GM10266 (cell line): ENCODE measurements at regions not wholly inside any gene's neighbourhood (a gene's known extent, or its start where the extent isn't known, plus 50 kb on each side); places are given as distances from the start of the nearest gene placed in this dataset.
"Not testable (repeated sequence)": the region's sequence is repeated elsewhere in the genome, so short reads cannot be mapped to it uniquely, and the experiment has no call there.

Source experiments
- DNase-seq: peaks from one replicate; pipeline ENCODE4 v3.0.0; 2012; ENCODE audit errors: extremely low spot score
- TF ChIP-seq, protein P1 (sequence below): IDR thresholded peaks from 2 replicates; pipeline ENCODE4 v1.5.1; 2012; ENCODE audit warnings: mild to moderate bottlenecking, low read depth; ENCODE audit not compliant: control insufficient read depth, insufficient read depth; ENCODE audit errors: missing control alignments

DNA sequence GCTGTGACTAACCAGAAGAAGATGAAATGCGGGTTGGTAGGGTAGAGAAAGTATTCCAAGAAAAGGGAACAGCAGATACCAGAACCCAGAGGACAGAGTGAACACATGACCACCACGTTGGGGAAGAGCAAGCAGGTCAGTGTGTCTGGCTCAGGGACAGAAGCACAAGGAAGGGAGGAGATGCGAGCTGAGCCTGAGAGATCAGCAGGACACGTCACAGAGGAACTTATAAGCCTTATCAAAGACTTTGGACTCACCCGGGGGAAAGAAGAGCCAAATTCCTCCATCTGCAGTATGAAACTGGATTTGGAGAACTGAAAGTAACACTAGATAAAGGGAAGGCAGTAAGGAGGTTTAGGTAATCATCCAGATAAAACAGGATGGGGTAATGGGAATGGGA lies 232.1 kb upstream of the NPVF start:
- TF ChIP-seq, protein P1, sequence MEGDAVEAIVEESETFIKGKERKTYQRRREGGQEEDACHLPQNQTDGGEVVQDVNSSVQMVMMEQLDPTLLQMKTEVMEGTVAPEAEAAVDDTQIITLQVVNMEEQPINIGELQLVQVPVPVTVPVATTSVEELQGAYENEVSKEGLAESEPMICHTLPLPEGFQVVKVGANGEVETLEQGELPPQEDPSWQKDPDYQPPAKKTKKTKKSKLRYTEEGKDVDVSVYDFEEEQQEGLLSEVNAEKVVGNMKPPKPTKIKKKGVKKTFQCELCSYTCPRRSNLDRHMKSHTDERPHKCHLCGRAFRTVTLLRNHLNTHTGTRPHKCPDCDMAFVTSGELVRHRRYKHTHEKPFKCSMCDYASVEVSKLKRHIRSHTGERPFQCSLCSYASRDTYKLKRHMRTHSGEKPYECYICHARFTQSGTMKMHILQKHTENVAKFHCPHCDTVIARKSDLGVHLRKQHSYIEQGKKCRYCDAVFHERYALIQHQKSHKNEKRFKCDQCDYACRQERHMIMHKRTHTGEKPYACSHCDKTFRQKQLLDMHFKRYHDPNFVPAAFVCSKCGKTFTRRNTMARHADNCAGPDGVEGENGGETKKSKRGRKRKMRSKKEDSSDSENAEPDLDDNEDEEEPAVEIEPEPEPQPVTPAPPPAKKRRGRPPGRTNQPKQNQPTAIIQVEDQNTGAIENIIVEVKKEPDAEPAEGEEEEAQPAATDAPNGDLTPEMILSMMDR = no peak
- no peak for DNase-seq

DNA sequence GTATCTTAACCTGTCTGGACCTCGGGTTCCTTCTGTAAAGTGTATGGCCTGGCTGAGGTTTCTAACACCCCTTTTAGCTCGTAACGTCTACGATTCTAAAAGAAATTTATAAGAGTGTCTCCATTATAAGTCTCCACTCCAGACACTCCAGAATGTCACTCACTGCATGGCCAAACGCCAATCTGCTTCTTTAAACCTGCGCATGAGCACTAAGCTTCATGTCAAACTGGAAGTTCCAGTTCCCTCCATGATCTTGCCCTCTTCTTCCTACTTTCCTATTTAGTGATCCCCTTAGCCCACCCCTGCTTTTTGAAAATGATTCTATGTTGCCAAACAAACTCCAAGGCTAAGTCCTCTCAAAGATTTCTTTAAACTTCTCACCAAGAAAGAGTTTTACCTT lies 241.4 kb upstream of the NPVF start:
- TF ChIP-seq, protein P1 = no peak
- no peak for DNase-seq

DNA sequence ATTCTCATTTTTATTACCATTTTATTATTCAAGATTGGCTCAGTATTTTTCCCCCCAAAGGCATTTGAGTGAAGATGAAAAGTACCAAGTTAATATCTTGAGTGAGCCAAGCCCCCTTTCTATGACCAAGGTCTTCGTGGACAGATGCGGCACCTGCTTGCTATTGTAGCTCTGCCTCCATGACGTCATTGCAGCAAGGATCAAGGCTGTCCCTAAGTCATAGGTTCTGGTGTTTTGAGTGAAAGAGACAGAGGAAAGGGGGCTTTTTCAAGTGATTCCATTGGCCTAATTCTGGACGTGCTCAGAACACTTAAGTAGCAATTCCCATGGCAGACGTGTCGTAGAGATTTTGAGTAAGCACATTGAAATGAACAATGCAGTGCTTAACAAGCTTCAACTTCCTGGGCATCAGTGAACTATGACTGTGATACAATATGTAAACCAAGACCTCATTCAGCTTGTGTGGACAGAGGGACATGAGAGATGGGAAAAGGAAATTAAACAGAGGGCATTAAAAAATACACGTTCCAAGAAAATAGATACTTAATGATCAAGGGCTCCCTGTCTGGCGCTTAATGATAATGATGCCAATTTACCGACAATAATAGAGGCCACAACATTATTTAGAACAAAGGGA lies 248.7 kb upstream of the NPVF start:
- TF ChIP-seq, protein P1 = no peak
- DNase-seq = no peak

DNA sequence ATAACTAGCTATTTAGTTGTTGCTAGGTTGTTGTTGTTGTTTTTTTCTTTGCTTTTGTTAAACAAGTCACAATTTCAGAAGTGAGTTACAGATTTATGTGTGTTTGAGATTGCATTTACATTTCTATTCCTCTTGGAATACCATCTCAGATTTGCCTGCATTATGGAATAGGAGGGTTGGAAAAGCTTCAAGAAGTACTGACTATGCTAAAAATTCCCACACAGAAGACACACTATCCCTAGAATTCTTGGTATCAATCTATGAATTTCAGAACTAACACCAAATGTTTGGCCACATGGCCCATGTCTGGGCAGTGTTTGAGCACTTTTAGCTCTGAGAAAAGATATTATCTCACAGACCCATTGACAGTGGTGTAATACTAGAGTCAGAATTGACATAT lies 249.9 kb upstream of the NPVF start:
- DNase-seq = not testable (repeated sequence)

- TF ChIP-seq, protein P1 = no peak
- no peak for DNase-seq
Observed at GRCh38 chr7:25478925-25479324, 250.6 kb upstream of the NPVF start.

GRCh38 chr7:25481891-25482290 lies 253.6 kb upstream of the NPVF start:
- TF ChIP-seq, protein P1 = no peak
- no peak for DNase-seq

DNA sequence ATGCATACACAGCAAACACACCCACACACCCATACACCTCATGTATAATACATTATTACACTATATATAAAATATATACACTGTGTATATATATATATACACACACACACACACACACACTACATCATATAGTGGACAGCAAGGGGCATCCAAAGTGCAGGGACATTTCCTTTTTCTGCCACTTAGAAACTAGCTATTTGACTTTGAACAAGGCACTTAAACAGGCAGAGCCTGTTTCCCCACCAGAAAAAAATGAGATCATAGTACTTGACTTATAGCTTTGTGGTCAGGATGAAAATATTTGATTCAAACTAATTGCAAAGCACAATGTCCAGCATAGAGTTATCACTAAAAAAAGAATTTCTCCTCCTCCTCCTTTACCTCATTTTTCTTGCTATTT lies 254.3 kb upstream of the NPVF start:
- TF ChIP-seq, protein P1 = no peak
- no peak for DNase-seq

- TF ChIP-seq, protein P1 = no peak
- DNase-seq = no peak
Observed at GRCh38 chr7:25485026-25485425, 256.7 kb upstream of the NPVF start.
